Erythroblast (primary cell): ENCODE measurements at regions not wholly inside any gene's neighbourhood (a gene's known extent, or its start where the extent isn't known, plus 50 kb on each side); places are given as distances from the start of the nearest gene placed in this dataset.

Experiments used
- GATA1 ChIP-seq: IDR thresholded peaks from 2 replicates; pipeline ENCODE4 v1.6.1; 2011; ENCODE audit warnings: low read depth, mild to moderate bottlenecking, control low read depth, low read length, moderate library complexity
- POLR2A ChIP-seq: IDR thresholded peaks from 2 replicates; pipeline ENCODE4 v1.6.1; 2011; ENCODE audit warnings: mild to moderate bottlenecking, low read length

DNA sequence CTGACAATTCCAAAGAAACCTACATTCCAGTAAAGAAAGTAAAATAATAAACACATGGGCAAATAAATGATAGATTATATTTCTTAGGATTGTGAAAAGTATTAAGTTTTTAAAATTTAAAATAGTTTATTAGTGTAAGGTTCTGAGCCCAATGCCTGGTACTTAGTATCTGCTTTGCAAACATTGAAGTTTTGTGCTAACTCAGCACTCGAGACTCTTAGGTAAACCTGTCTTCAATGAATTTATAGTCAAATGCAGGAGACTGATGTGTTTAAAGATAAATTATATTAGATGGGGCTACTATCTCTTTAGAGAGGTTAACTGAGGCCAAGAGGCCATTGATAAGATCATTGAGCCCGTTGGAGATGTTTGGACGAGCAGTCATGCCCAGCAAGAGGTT lies 138.3 kb upstream of the SALL1 start:
- TF ChIP-seq POLR2A, result no peak
- no peak for TF ChIP-seq GATA1
